H9 (cell line): ENCODE measurements at regions not wholly inside any gene's neighbourhood (a gene's known extent, or its start where the extent isn't known, plus 50 kb on each side); places are given as distances from the start of the nearest gene placed in this dataset.

Source experiments
- DNase-seq: peaks from one replicate; pipeline ENCODE4 v3.0.0-alpha.2; 2017
- H2AFZ ChIP-seq: one replicate; pipeline ENCODE4 v1.6.1; 2013; ENCODE audit warnings: mild to moderate bottlenecking, low read length, control low read depth, moderate library complexity
- H2AK5ac ChIP-seq: 2 replicates; pipeline ENCODE4 v1.6.1; 2013; ENCODE audit warnings: low read length, control low read depth, mixed read lengths; ENCODE audit not compliant: insufficient read length
- H2BK120ac ChIP-seq: one replicate; pipeline ENCODE4 v1.6.1; 2013; ENCODE audit warnings: low read depth, mild to moderate bottlenecking, low read length, control low read depth, inconsistent platforms; ENCODE audit not compliant: poor library complexity, severe bottlenecking
- H2BK12ac ChIP-seq: 2 replicates; pipeline ENCODE4 v1.6.1; 2013; ENCODE audit warnings: low read length, control low read depth, mixed read lengths, low read depth; ENCODE audit not compliant: insufficient read length
- H2BK15ac ChIP-seq: 2 replicates; pipeline ENCODE4 v1.6.1; 2013; ENCODE audit warnings: low read depth, low read length, control low read depth
- H2BK20ac ChIP-seq: one replicate; pipeline ENCODE4 v1.6.1; 2013; ENCODE audit warnings: low read depth, mild to moderate bottlenecking, low read length, control low read depth, inconsistent platforms; ENCODE audit not compliant: poor library complexity, severe bottlenecking
- H2BK5ac ChIP-seq: 2 replicates; pipeline ENCODE4 v1.6.1; 2013; ENCODE audit warnings: low read length, control low read depth, mixed read lengths; ENCODE audit not compliant: insufficient read length
- H3K14ac ChIP-seq: 2 replicates; pipeline ENCODE4 v1.6.1; 2013; ENCODE audit warnings: low read length, control low read depth; ENCODE audit not compliant: insufficient read depth
- H3K18ac ChIP-seq: 2 replicates; pipeline ENCODE4 v1.6.1; 2013; ENCODE audit warnings: low read depth, mild to moderate bottlenecking, mixed read lengths, low read length, control low read depth; ENCODE audit not compliant: insufficient read length
- H3K23ac ChIP-seq: 2 replicates; pipeline ENCODE4 v1.6.1; 2013; ENCODE audit warnings: low read length, control low read depth, mixed read lengths, low read depth; ENCODE audit not compliant: insufficient read length
- H3K23me2 ChIP-seq: 2 replicates; pipeline ENCODE4 v1.6.1; 2013; ENCODE audit warnings: low read depth, mild to moderate bottlenecking, mixed read lengths, low read length, control low read depth; ENCODE audit not compliant: insufficient read length, poor library complexity, severe bottlenecking
- H3K27ac ChIP-seq: 2 replicates; pipeline ENCODE4 v1.5.1; 2013; ENCODE audit warnings: low read length, control low read depth, mixed read lengths, low read depth; ENCODE audit not compliant: insufficient read length
- H3K27me3 ChIP-seq: 2 replicates; pipeline ENCODE4 v1.6.1; 2013; ENCODE audit warnings: low read length, control low read depth, inconsistent platforms; ENCODE audit not compliant: insufficient read depth
- H3K4ac ChIP-seq: 2 replicates; pipeline ENCODE4 v1.6.1; 2013; ENCODE audit warnings: low read depth, mild to moderate bottlenecking, control low read depth, inconsistent platforms, low read length, moderate library complexity
- H3K4me1 ChIP-seq: 2 replicates; pipeline ENCODE4 v1.6.1; 2013; ENCODE audit warnings: low read length, control low read depth, inconsistent platforms; ENCODE audit not compliant: insufficient read depth
- H3K4me2 ChIP-seq: 2 replicates; pipeline ENCODE4 v1.6.1; 2013; ENCODE audit warnings: low read length, control low read depth, mixed read lengths; ENCODE audit not compliant: insufficient read length, insufficient read depth
- H3K56ac ChIP-seq: 2 replicates; pipeline ENCODE4 v1.6.1; 2013; ENCODE audit warnings: low read depth, mild to moderate bottlenecking, mixed read lengths, low read length, control low read depth; ENCODE audit not compliant: insufficient read length
- H3K79me1 ChIP-seq: 2 replicates; pipeline ENCODE4 v1.6.1; 2013; ENCODE audit warnings: low read depth, mild to moderate bottlenecking, moderate library complexity, low read length, control low read depth, inconsistent platforms; ENCODE audit not compliant: insufficient read depth, poor library complexity, severe bottlenecking
- H3K79me2 ChIP-seq: 2 replicates; pipeline ENCODE4 v1.6.1; 2013; ENCODE audit warnings: low read length, control low read depth, inconsistent platforms; ENCODE audit not compliant: insufficient read depth
- H3K9ac ChIP-seq: 2 replicates; pipeline ENCODE4 v1.6.1; 2013; ENCODE audit warnings: low read length, control low read depth, mixed read lengths; ENCODE audit not compliant: insufficient read length; ENCODE audit errors: extremely low read depth
- H3K9me3 ChIP-seq: one replicate; pipeline ENCODE4 v1.6.1; 2013; ENCODE audit warnings: low read depth, low read length, inconsistent platforms; ENCODE audit not compliant: control insufficient read depth
- H3T11ph ChIP-seq: one replicate; pipeline ENCODE4 v1.6.1; 2013; ENCODE audit warnings: mild to moderate bottlenecking, low read length, control low read depth, inconsistent platforms
- H4K20me1 ChIP-seq: one replicate; pipeline ENCODE4 v1.6.1; 2013; ENCODE audit not compliant: control insufficient read depth, insufficient read length, insufficient read depth
- H4K5ac ChIP-seq: 2 replicates; pipeline ENCODE4 v1.6.1; 2013; ENCODE audit warnings: low read depth, mild to moderate bottlenecking, mixed read lengths, low read length, control low read depth; ENCODE audit not compliant: insufficient read length
- H4K8ac ChIP-seq: replicated peaks from 2 replicates; pipeline ENCODE4 v1.6.1; 2013; ENCODE audit warnings: low read length, control low read depth, mixed read lengths, low read depth; ENCODE audit not compliant: insufficient read length
- H4K91ac ChIP-seq: 2 replicates; pipeline ENCODE4 v1.6.1; 2013; ENCODE audit warnings: low read depth, mild to moderate bottlenecking, moderate library complexity, mixed read lengths, low read length, control low read depth; ENCODE audit not compliant: insufficient read length
- H3K27ac Mint-ChIP-seq, 3 experiments: 2 replicates in 2 of 3; 3 replicates in 1 of 3; pipeline ENCODE4 v1.8.0; 2020 to 2021; ENCODE audit warnings: mixed read lengths in 3 of 3, mild to moderate bottlenecking in 1 of 3, moderate library complexity in 1 of 3
- H3K27me3 Mint-ChIP-seq: 2 replicates; pipeline ENCODE4 v1.8.0; 2021; ENCODE audit warnings: low read depth, mild to moderate bottlenecking, moderate library complexity, mixed read lengths
- H3K36me3 Mint-ChIP-seq, 3 experiments: 2 replicates in 2 of 3; 3 replicates in 1 of 3; pipeline ENCODE4 v1.8.0; 2020 to 2021; ENCODE audit warnings: low read depth in 3 of 3, mixed read lengths in 3 of 3; ENCODE audit not compliant: insufficient read depth in 1 of 3
- H3K4me1 Mint-ChIP-seq, 2 experiments: 2 replicates each; pipeline ENCODE4 v1.8.0; 2020; ENCODE audit warnings: mixed read lengths in 2 of 2
- H3K4me3 Mint-ChIP-seq, 2 experiments: 2 replicates in 1 of 2; 3 replicates in 1 of 2; pipeline ENCODE4 v1.8.0; 2020 to 2021; ENCODE audit warnings: mild to moderate bottlenecking in 2 of 2, mixed read lengths in 2 of 2, moderate library complexity in 1 of 2
- H3K9me3 Mint-ChIP-seq, 2 experiments: 2 replicates in 1 of 2; 3 replicates in 1 of 2; pipeline ENCODE4 v1.8.0; 2020; ENCODE audit warnings: mild to moderate bottlenecking in 2 of 2, mixed read lengths in 2 of 2, moderate library complexity in 1 of 2
- WGBS: extraction: QIAGEN DNeasy Blood & Tissue Kit; methylation state at CpG from one replicate; pipeline ENCODE4 v1.1.7; 2013; ENCODE audit warnings: missing lambda C conversion rate, low lambda C conversion rate, mixed read lengths; ENCODE audit not compliant: insufficient read length; ENCODE audit errors: extremely low coverage; 5-methylcytosine and 5-hydroxymethylcytosine counted together
- TF ChIP-seq, protein P1 (sequence below): fragments of 200-600 bp; sonication (generic); conservative IDR thresholded peaks from 3 replicates; pipeline ENCODE4 v1.8.0; 2021; ENCODE audit warnings: antibody characterized with exemption, mild to moderate bottlenecking

DNA sequence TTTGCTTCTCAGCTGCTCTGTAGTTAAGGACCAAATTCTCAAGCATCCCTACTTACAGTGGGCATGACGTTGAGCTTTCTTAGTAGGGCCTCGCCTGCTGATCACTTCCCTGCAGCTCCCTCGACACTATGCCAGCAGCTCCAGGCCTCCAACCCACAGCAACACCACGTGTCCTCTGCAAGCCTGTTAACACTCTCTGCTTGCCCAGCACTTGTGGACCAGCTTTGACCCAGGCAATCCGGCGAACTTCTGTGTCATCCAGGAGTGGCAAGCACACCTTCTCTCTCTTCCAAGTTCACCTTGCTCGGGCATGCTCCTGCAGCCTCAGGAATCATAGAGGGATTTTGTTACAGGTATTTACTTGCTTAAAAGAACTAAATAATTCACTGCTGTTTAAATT is 138.6 kb upstream of the FHL2 start:
- H3K4me1 ChIP-seq = no peaks in the 10 kb centered on the region
- no peak overlapping the region for H2AFZ ChIP-seq
- H3K4me3 Mint-ChIP-seq = no peak overlapping the region
- no peak overlapping the region for H3K4ac ChIP-seq
- no peak overlapping the region for H3K27ac Mint-ChIP-seq
- WGBS = no CpG with 5 or more reads among the region's 7 CpGs
- no peak overlapping the region for H4K8ac ChIP-seq
- no peaks in the 10 kb centered on the region for H3K79me2 ChIP-seq
- no peak overlapping the region for H3K56ac ChIP-seq
- H3K36me3 Mint-ChIP-seq = no peaks in the 10 kb centered on the region
- peaks cover 0 to 6% of the 10 kb centered on the region in 2 experiments; a peak in 2 of 4 replicates for H3K4me1 Mint-ChIP-seq
- TF ChIP-seq, protein P1, sequence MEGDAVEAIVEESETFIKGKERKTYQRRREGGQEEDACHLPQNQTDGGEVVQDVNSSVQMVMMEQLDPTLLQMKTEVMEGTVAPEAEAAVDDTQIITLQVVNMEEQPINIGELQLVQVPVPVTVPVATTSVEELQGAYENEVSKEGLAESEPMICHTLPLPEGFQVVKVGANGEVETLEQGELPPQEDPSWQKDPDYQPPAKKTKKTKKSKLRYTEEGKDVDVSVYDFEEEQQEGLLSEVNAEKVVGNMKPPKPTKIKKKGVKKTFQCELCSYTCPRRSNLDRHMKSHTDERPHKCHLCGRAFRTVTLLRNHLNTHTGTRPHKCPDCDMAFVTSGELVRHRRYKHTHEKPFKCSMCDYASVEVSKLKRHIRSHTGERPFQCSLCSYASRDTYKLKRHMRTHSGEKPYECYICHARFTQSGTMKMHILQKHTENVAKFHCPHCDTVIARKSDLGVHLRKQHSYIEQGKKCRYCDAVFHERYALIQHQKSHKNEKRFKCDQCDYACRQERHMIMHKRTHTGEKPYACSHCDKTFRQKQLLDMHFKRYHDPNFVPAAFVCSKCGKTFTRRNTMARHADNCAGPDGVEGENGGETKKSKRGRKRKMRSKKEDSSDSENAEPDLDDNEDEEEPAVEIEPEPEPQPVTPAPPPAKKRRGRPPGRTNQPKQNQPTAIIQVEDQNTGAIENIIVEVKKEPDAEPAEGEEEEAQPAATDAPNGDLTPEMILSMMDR = no peak
- H2BK20ac ChIP-seq = no peak overlapping the region
- no peak overlapping the region for H3K9ac ChIP-seq
- H3K9me3 Mint-ChIP-seq = peaks cover 0 to 2% of the 10 kb centered on the region in 2 experiments; a peak in 1 of 5 replicates
- no peak overlapping the region for H3T11ph ChIP-seq
- H4K5ac ChIP-seq = no peak overlapping the region
- no peak overlapping the region for H3K23ac ChIP-seq
- H3K27me3 ChIP-seq = no peaks in the 10 kb centered on the region
- no peak for DNase-seq
- no peak overlapping the region for H2BK15ac ChIP-seq
- no peak overlapping the region for H2BK120ac ChIP-seq
- no peaks in the 10 kb centered on the region; the same call in 1 of the 2 replicates for H3K27me3 Mint-ChIP-seq
- no peak overlapping the region for H2AK5ac ChIP-seq
- H3K79me1 ChIP-seq = no peaks in the 10 kb centered on the region
- H4K20me1 ChIP-seq = no peaks in the 10 kb centered on the region
- no peak overlapping the region for H3K4me2 ChIP-seq
- no peaks in the 10 kb centered on the region for H3K23me2 ChIP-seq
- no peaks in the 10 kb centered on the region for H3K9me3 ChIP-seq
- no peak overlapping the region for H3K18ac ChIP-seq
- no peak overlapping the region for H3K14ac ChIP-seq
- no peak overlapping the region for H2BK12ac ChIP-seq
- no peak overlapping the region for H4K91ac ChIP-seq
- H3K27ac ChIP-seq = no peak overlapping the region
- no peak overlapping the region for H2BK5ac ChIP-seq
